Gastroesophageal sphincter (tissue), 4 donors: ENCODE measurements at regions not wholly inside any gene's neighbourhood (a gene's known extent, or its start where the extent isn't known, plus 50 kb on each side); places are given as distances from the start of the nearest gene placed in this dataset.

Source experiments
- ATAC-seq: fragments of 150-250 bp; one replicate; pipeline ENCODE4 v1.9.1; 2016; ENCODE audit warnings: mild to moderate bottlenecking, moderate library complexity
- H3K27ac ChIP-seq, 4 donors: fragments of 200-600 bp; sonication (generic) in 3 of 4; 1 replicate in 3 of 4; 2 replicates in 1 of 4; pipeline ENCODE4 v1.5.1; 2016 to 2019
- H3K27me3 ChIP-seq: fragments of 200-600 bp; sonication (generic); one replicate; pipeline ENCODE4 v1.5.1; 2019
- H3K36me3 ChIP-seq, 2 donors: fragments of 200-600 bp; sonication (generic); one replicate each; pipeline ENCODE4 v1.5.1; 2019; ENCODE audit warnings: control low read depth in 1 of 2
- H3K4me1 ChIP-seq, 3 donors: fragments of 200-600 bp; sonication (generic); 1 replicate in 2 of 3; 2 replicates in 1 of 3; pipeline ENCODE4 v1.5.1; 2016 to 2019; ENCODE audit warnings: control low read depth in 2 of 3
- H3K4me3 ChIP-seq, 2 donors: fragments of 200-600 bp; sonication (generic); one replicate each; pipeline ENCODE4 v1.5.1; 2019; ENCODE audit warnings: mild to moderate bottlenecking in 1 of 2, moderate library complexity in 1 of 2
- H3K9me3 ChIP-seq, 3 donors: fragments of 200-600 bp; sonication (generic); one replicate each; pipeline ENCODE4 v1.5.1; 2017 to 2019; ENCODE audit warnings: control low read depth in 2 of 3
- CTCF ChIP-seq, 4 experiments: fragments of 200-600 bp in 2 of 4; fragments of 450-650 bp in 2 of 4; sonication (generic) in 1 of 4; IDR thresholded peaks; one replicate each; pipeline ENCODE4 v1.5.1; 2017 to 2019; ENCODE audit warnings: antibody characterized with exemption in 4 of 4, mild to moderate bottlenecking in 2 of 4, moderate library complexity in 2 of 4
- EP300 ChIP-seq: sonication (generic); formaldehyde crosslinking; IDR thresholded peaks from one replicate; pipeline ENCODE4 v1.6.1; 2017; ENCODE audit warnings: antibody characterized with exemption, mild to moderate bottlenecking
- POLR2A ChIP-seq, 2 donors: fragments of 450-650 bp; IDR thresholded peaks; one replicate each; pipeline ENCODE4 v1.6.1; 2017; ENCODE audit warnings: antibody characterized with exemption in 2 of 2, mild to moderate bottlenecking in 2 of 2, moderate library complexity in 1 of 2
- POLR2AphosphoS5 ChIP-seq: sonication (generic); formaldehyde crosslinking; IDR thresholded peaks from one replicate; pipeline ENCODE4 v1.6.1; 2017; ENCODE audit warnings: antibody characterized with exemption
- WGBS, 2 donors: methylation state at CpG; one replicate each; pipeline ENCODE4 v1.1.5; 2018; ENCODE audit warnings: low coverage in 1 of 2; 5-methylcytosine and 5-hydroxymethylcytosine counted together

GRCh38 chr10:123501148-123501547, 165.0 kb upstream of the GPR26 start:
- no peak overlapping the region for H3K4me3 ChIP-seq
- H3K4me1 ChIP-seq = no peaks in the 10 kb centered on the region
- no peaks in the 10 kb centered on the region for H3K36me3 ChIP-seq
- no peak for ATAC-seq
- no peak for TF ChIP-seq POLR2A (IDR thresholded peaks at IDR 0.05)
- WGBS, 2 donors = 33 to 79% methylated on average over 1 to 2 of the region's 3 CpGs
- no peaks in the 10 kb centered on the region for H3K9me3 ChIP-seq
- H3K27ac ChIP-seq = no peak overlapping the region
- no peaks in the 10 kb centered on the region for H3K27me3 ChIP-seq

- TF ChIP-seq POLR2AphosphoS5 = no peak
- TF ChIP-seq POLR2A (IDR thresholded peaks at IDR 0.05) = no peak
- TF ChIP-seq CTCF (IDR thresholded peaks at IDR 0.05) = no peak
- no peak for TF ChIP-seq EP300
- no peak overlapping the region for H3K4me3 ChIP-seq
- no peak overlapping the region for H3K27ac ChIP-seq
- WGBS, 2 donors = 35 to 73% methylated on average over 1 of the region's 1 CpG
- no peaks in the 10 kb centered on the region for H3K4me1 ChIP-seq
- no peaks in the 10 kb centered on the region for H3K27me3 ChIP-seq
- no peaks in the 10 kb centered on the region for H3K9me3 ChIP-seq
- no peaks in the 10 kb centered on the region for H3K36me3 ChIP-seq
- no peak for ATAC-seq
Observed at GRCh38 chr10:123502983-123503382, 163.2 kb upstream of the GPR26 start.

GRCh38 chr10:123506455-123506854, 159.7 kb upstream of the GPR26 start:
- Histone ChIP-seq H3K27me3 (no peaks in the 10 kb centered on the region), H3K9me3 (no peaks in the 10 kb centered on the region), H3K4me3 (no peak overlapping the region), H3K27ac (no peak overlapping the region), H3K36me3 (no peaks in the 10 kb centered on the region), H3K4me1 (no peaks in the 10 kb centered on the region)
- ATAC-seq = no peak
- 67 to 81% methylated on average over 1 to 2 of the region's 2 CpGs for WGBS, 2 donors
- TF ChIP-seq POLR2AphosphoS5 = no peak
- no peak for TF ChIP-seq CTCF (IDR thresholded peaks at IDR 0.05)
- TF ChIP-seq EP300 = no peak
- no peak for TF ChIP-seq POLR2A (IDR thresholded peaks at IDR 0.05)

- H3K27ac ChIP-seq = no peak overlapping the region
- peaks cover 3% of the 10 kb centered on the region for H3K27me3 ChIP-seq
- no peak overlapping the region for H3K4me3 ChIP-seq
- no peaks in the 10 kb centered on the region for H3K4me1 ChIP-seq
- no peak for ATAC-seq
- TF ChIP-seq CTCF (IDR thresholded peaks at IDR 0.05) = no peak
- no peak for TF ChIP-seq POLR2A (IDR thresholded peaks at IDR 0.05)
- TF ChIP-seq EP300 = no peak
- TF ChIP-seq POLR2AphosphoS5 = no peak
- H3K36me3 ChIP-seq = no peaks in the 10 kb centered on the region
- H3K9me3 ChIP-seq = no peaks in the 10 kb centered on the region
- 22 to 57% methylated on average over 1 of the region's 1 CpG for WGBS, 2 donors
Observed at GRCh38 chr10:123507298-123507697, 158.9 kb upstream of the GPR26 start.

- TF ChIP-seq CTCF (IDR thresholded peaks at IDR 0.05) = no peak
- no peak for TF ChIP-seq POLR2AphosphoS5
- no peak for TF ChIP-seq EP300
- TF ChIP-seq POLR2A (IDR thresholded peaks at IDR 0.05) = no peak
- ATAC-seq = no peak
- Histone ChIP-seq H3K4me3 (no peak overlapping the region), H3K4me1 (no peaks in the 10 kb centered on the region), H3K27ac (no peak overlapping the region), H3K36me3 (no peaks in the 10 kb centered on the region), H3K9me3 (no peaks in the 10 kb centered on the region), H3K27me3 (peaks cover 7% of the 10 kb centered on the region)
- WGBS, 2 donors = no CpG with 5 or more reads among the region's 2 CpGs
Observed at GRCh38 chr10:123509338-123509737, 156.8 kb upstream of the GPR26 start.
